ENCODE measurements at regions not wholly inside any gene's neighbourhood (a gene's known extent, or its start where the extent isn't known, plus 50 kb on each side); places are given as distances from the start of the nearest gene placed in this dataset.

GRCh38 chr17:77571155-77571981 lies 387.1 kb upstream of the TNRC6C start:
- TF ChIP-seq POLR2AphosphoS5 (IDR thresholded peaks at IDR 0.05; ENCODE audit: low read depth, low read length) (no peak), FOXP2 (optimal IDR thresholded peaks at IDR 0.05; ENCODE audit: borderline replicate concordance, extremely low read depth, extremely low read length, insufficient read depth) (no peak), REST (IDR thresholded peaks at IDR 0.05; ENCODE audit: insufficient read depth in 1 of 2, low read depth in 2 of 2, low read length in 2 of 2) (no peak), TAF1 (IDR thresholded peaks at IDR 0.05; ENCODE audit: borderline replicate concordance, insufficient read depth, low read length) (no peak), SIN3A (IDR thresholded peaks at IDR 0.05; ENCODE audit: borderline replicate concordance, insufficient read depth, low read length) (no peak)

- TF ChIP-seq FOXP2 (optimal IDR thresholded peaks at IDR 0.05; ENCODE audit: borderline replicate concordance, extremely low read depth, extremely low read length, insufficient read depth) (no peak), POLR2AphosphoS5 (IDR thresholded peaks at IDR 0.05; ENCODE audit: low read depth, low read length) (no peak), TAF1 (IDR thresholded peaks at IDR 0.05; ENCODE audit: borderline replicate concordance, insufficient read depth, low read length) (no peak), REST (IDR thresholded peaks at IDR 0.05; ENCODE audit: insufficient read depth in 1 of 2, low read depth in 2 of 2, low read length in 2 of 2) (no peak), SIN3A (IDR thresholded peaks at IDR 0.05; ENCODE audit: borderline replicate concordance, insufficient read depth, low read length) (no peak)
Measured at GRCh38 chr17:77572065-77572601, 386.4 kb upstream of the TNRC6C start.

GRCh38 chr17:77572851-77573250 lies 385.7 kb upstream of the TNRC6C start:
- TF ChIP-seq REST (IDR thresholded peaks at IDR 0.05; ENCODE audit: insufficient read depth in 1 of 2, low read depth in 2 of 2, low read length in 2 of 2) (no peak), SIN3A (IDR thresholded peaks at IDR 0.05; ENCODE audit: borderline replicate concordance, insufficient read depth, low read length) (no peak), POLR2AphosphoS5 (IDR thresholded peaks at IDR 0.05; ENCODE audit: low read depth, low read length) (no peak), TAF1 (IDR thresholded peaks at IDR 0.05; ENCODE audit: borderline replicate concordance, insufficient read depth, low read length) (no peak), FOXP2 (optimal IDR thresholded peaks at IDR 0.05; ENCODE audit: borderline replicate concordance, extremely low read depth, extremely low read length, insufficient read depth) (no peak)

GRCh38 chr17:77577491-77577890 lies 381.0 kb upstream of the TNRC6C start:
- TF ChIP-seq FOXP2 (optimal IDR thresholded peaks at IDR 0.05; ENCODE audit: borderline replicate concordance, extremely low read depth, extremely low read length, insufficient read depth) (no peak), REST (IDR thresholded peaks at IDR 0.05; ENCODE audit: insufficient read depth in 1 of 2, low read depth in 2 of 2, low read length in 2 of 2) (no peak)

Measured in PFSK-1 (cell line).